ENCODE measurements at regions not wholly inside any gene's neighbourhood (a gene's known extent, or its start where the extent isn't known, plus 50 kb on each side); places are given as distances from the start of the nearest gene placed in this dataset.

GRCh38 chr2:14516844-14517243, 115.7 kb upstream of the LRATD1 start:
- TF ChIP-seq CTCF (IDR thresholded peaks at IDR 0.05) (no peak), POLR2A (IDR thresholded peaks at IDR 0.05) (no peak)

Measured in testis (tissue), 2 donors.